Natural killer cell treated with Interleukin-12 subunit alpha and Interleukin-12 subunit beta and Interleukin-15 and Interleukin-18, amount 100 ng/mL, for 72 hours (primary cell): ENCODE measurements at regions not wholly inside any gene's neighbourhood (a gene's known extent, or its start where the extent isn't known, plus 50 kb on each side); places are given as distances from the start of the nearest gene placed in this dataset.

Source experiments
- ATAC-seq, 2 donors: fragments of 150-1000 bp; cut with Tn5 transposase in 1 of 2; sonication (Bioruptor Pico), chemical (Tn5 transposase) in 1 of 2; 2 replicates each; pipeline ENCODE4 v1.10.0; 2021
- DNase-seq: peaks from one replicate; pipeline ENCODE4 v3.0.0; 2022; ENCODE audit warnings: low spot score
- H3K27ac Mint-ChIP-seq, 2 donors: 1 replicate in 1 of 2; 2 replicates in 1 of 2; pipeline ENCODE4 v1.8.0; 2022; ENCODE audit warnings: mixed read lengths in 2 of 2, mild to moderate bottlenecking in 1 of 2, moderate library complexity in 1 of 2
- H3K27me3 Mint-ChIP-seq, 2 donors: 1 replicate in 1 of 2; 2 replicates in 1 of 2; pipeline ENCODE4 v1.8.0; 2022; ENCODE audit warnings: mixed read lengths in 2 of 2
- H3K36me3 Mint-ChIP-seq: one replicate; pipeline ENCODE4 v1.8.0; 2022; ENCODE audit warnings: mixed read lengths
- H3K4me1 Mint-ChIP-seq, 2 donors: 1 replicate in 1 of 2; 2 replicates in 1 of 2; pipeline ENCODE4 v1.8.0; 2022; ENCODE audit warnings: low read depth in 2 of 2, mixed read lengths in 2 of 2, mild to moderate bottlenecking in 1 of 2
- H3K4me3 Mint-ChIP-seq: one replicate; pipeline ENCODE4 v1.8.0; 2022; ENCODE audit warnings: mixed read lengths
- H3K9me3 Mint-ChIP-seq: 2 replicates; pipeline ENCODE4 v1.8.0; 2022; ENCODE audit warnings: mixed read lengths

GRCh38 chr10:31706464-31707092, 222.1 kb downstream of the ARHGAP12 start:
- Mint-ChIP-seq H3K36me3 (peaks cover 8% of the 10 kb centered on the region), H3K9me3 (no peaks in the 10 kb centered on the region), H3K4me1 (peaks cover 15 to 16% of the 10 kb centered on the region in 2 donors), H3K27me3 (peaks cover 0 to under 1% of the 10 kb centered on the region in 2 donors), H3K27ac (peak overlapping the region; percentile 61 to 76), H3K4me3 (peak overlapping the region; percentile 63)
- ATAC-seq (no peak), DNase-seq (no peak)

- Mint-ChIP-seq H3K36me3 (peaks cover 6% of the 10 kb centered on the region), H3K9me3 (no peaks in the 10 kb centered on the region), H3K4me1 (peaks cover 15 to 16% of the 10 kb centered on the region in 2 donors), H3K27me3 (no peaks in the 10 kb centered on the region), H3K27ac (no peak overlapping the region), H3K4me3 (no peak overlapping the region)
- ATAC-seq, result no peak
- no peak for DNase-seq
Measured at GRCh38 chr10:31705136-31705535, 223.5 kb downstream of the ARHGAP12 start.

- Mint-ChIP-seq H3K36me3 (no peaks in the 10 kb centered on the region), H3K4me3 (no peak overlapping the region), H3K9me3 (no peaks in the 10 kb centered on the region), H3K27me3 (no peaks in the 10 kb centered on the region), H3K4me1 (peaks cover 15 to 16% of the 10 kb centered on the region in 2 donors), H3K27ac (no peak overlapping the region)
- DNase-seq, result no peak
- ATAC-seq, result no peak
Measured at GRCh38 chr10:31704195-31704594, 224.4 kb downstream of the ARHGAP12 start.

GRCh38 chr10:31702954-31703353, 225.7 kb downstream of the ARHGAP12 start:
- Mint-ChIP-seq H3K36me3 (no peaks in the 10 kb centered on the region), H3K27me3 (peaks cover 2 to 7% of the 10 kb centered on the region in 2 donors), H3K4me3 (no peak overlapping the region), H3K27ac (no peak overlapping the region), H3K9me3 (no peaks in the 10 kb centered on the region), H3K4me1 (peaks cover 15 to 16% of the 10 kb centered on the region in 2 donors)
- ATAC-seq (no peak), DNase-seq (no peak)

DNA sequence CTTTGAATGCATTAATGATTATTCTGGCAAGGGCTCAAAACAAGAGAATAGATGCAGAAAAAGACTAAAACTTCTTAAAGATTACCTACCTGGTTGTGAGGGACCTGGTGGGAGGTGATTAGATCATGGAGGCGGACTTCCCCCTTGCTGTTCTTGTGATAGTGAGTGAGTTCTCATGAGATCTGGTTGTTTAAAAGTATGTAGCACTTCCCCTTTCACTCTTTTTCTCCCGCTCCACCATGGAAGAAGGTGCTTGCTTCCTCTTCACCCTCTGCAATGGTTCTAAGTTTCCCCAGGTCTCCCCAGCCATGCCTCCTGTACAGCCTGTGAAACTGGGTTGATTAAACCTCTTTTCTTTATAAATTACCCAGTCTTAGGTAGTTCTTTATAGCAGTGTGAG, 226.6 kb downstream of the ARHGAP12 start:
- peaks cover 6 to 7% of the 10 kb centered on the region in 2 donors for H3K4me1 Mint-ChIP-seq
- ATAC-seq (no peak), DNase-seq (no peak)
- H3K36me3 Mint-ChIP-seq, result no peaks in the 10 kb centered on the region
- no peaks in the 10 kb centered on the region for H3K9me3 Mint-ChIP-seq
- H3K27me3 Mint-ChIP-seq, result peaks cover 2 to 7% of the 10 kb centered on the region in 2 donors
- no peak overlapping the region for H3K4me3 Mint-ChIP-seq
- no peak overlapping the region for H3K27ac Mint-ChIP-seq

DNA sequence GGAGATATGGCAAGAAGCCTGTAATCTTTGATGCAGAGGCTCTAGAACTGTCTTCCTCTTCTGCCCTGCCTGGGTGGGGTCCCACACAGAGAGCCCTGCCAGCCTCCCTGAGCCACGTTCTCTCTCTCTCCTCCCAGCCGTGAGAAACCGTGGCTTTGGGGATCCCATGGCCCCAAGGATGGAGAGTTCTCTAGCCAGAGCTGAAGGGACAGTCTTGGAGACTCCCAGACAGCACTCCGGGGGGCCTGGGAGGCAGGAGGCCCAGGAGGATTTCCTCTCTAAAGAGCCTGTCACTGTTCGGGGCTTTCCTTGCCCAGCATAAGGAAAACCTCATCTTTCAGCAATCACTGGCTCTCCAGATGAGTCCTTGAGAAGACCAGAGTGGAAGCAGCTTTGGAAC, 227.1 kb downstream of the ARHGAP12 start:
- Mint-ChIP-seq H3K36me3 (no peaks in the 10 kb centered on the region), H3K4me3 (no peak overlapping the region), H3K27me3 (peaks cover 2 to 7% of the 10 kb centered on the region in 2 donors), H3K4me1 (peaks cover 2% of the 10 kb centered on the region in 2 donors), H3K27ac (no peak overlapping the region), H3K9me3 (no peaks in the 10 kb centered on the region)
- ATAC-seq, result peak in 1 of 2 donors; percentile 22
- no peak for DNase-seq

- Mint-ChIP-seq H3K4me3 (no peak overlapping the region), H3K4me1 (no peaks in the 10 kb centered on the region), H3K27me3 (peaks cover 2 to 7% of the 10 kb centered on the region in 2 donors), H3K27ac (no peak overlapping the region), H3K9me3 (no peaks in the 10 kb centered on the region), H3K36me3 (no peaks in the 10 kb centered on the region)
- ATAC-seq, result no peak
- DNase-seq, result no peak
Measured at GRCh38 chr10:31700181-31700611, 228.4 kb downstream of the ARHGAP12 start.

- no peaks in the 10 kb centered on the region for H3K36me3 Mint-ChIP-seq
- H3K27ac Mint-ChIP-seq, result no peak overlapping the region
- H3K4me3 Mint-ChIP-seq, result no peak overlapping the region
- H3K9me3 Mint-ChIP-seq, result no peaks in the 10 kb centered on the region
- H3K4me1 Mint-ChIP-seq, result no peaks in the 10 kb centered on the region
- DNase-seq (no peak), ATAC-seq (no peak)
- H3K27me3 Mint-ChIP-seq, result peaks cover 2 to 7% of the 10 kb centered on the region in 2 donors
Measured at GRCh38 chr10:31698181-31698830, 230.3 kb downstream of the ARHGAP12 start.

- H3K27me3 Mint-ChIP-seq, result peaks cover 2 to 7% of the 10 kb centered on the region in 2 donors
- no peak for DNase-seq
- no peak overlapping the region for H3K4me3 Mint-ChIP-seq
- no peak overlapping the region for H3K27ac Mint-ChIP-seq
- ATAC-seq, result peak; percentile 37 to 44
- no peaks in the 10 kb centered on the region for H3K36me3 Mint-ChIP-seq
- H3K9me3 Mint-ChIP-seq, result no peaks in the 10 kb centered on the region
- no peaks in the 10 kb centered on the region for H3K4me1 Mint-ChIP-seq
Measured at GRCh38 chr10:31697271-31698180, 231.1 kb downstream of the ARHGAP12 start.

- no peaks in the 10 kb centered on the region for H3K36me3 Mint-ChIP-seq
- no peak for DNase-seq
- H3K27me3 Mint-ChIP-seq, result peaks cover 2 to 7% of the 10 kb centered on the region in 2 donors
- H3K27ac Mint-ChIP-seq, result no peak overlapping the region
- H3K4me3 Mint-ChIP-seq, result no peak overlapping the region
- H3K4me1 Mint-ChIP-seq, result no peaks in the 10 kb centered on the region
- ATAC-seq, result no peak
- H3K9me3 Mint-ChIP-seq, result no peaks in the 10 kb centered on the region
Measured at GRCh38 chr10:31694929-31695837, 233.4 kb downstream of the ARHGAP12 start.

DNA sequence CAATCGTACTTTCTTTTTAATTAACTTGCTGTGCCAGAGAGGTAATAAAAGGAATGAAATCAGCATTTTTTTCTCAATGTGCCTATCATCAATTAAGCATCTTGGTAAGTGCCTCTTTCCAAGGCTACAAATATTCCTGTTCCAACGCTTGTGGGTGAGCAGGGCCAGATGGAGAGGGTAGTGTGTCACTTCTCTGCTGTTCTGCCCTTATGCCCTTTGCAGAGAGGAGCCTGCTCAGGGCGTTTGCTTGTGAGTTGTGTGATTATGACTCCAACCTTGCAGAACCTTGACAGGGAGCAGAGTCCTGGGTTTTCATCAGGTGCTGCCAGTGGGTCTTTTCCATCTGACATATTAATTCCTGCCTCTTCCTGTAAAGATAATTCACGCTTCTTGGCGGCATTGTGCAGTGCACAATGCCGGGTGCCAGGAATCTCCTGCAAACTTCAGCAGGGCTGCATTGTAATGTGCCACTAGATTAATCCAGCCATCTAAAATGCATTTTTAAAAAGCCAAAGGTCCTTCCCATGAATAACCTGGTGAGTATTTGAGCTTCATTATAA, 234.4 kb downstream of the ARHGAP12 start:
- Mint-ChIP-seq H3K4me1 (no peaks in the 10 kb centered on the region), H3K27me3 (peaks cover 2 to 7% of the 10 kb centered on the region in 2 donors), H3K27ac (no peak overlapping the region), H3K9me3 (no peaks in the 10 kb centered on the region), H3K4me3 (no peak overlapping the region), H3K36me3 (no peaks in the 10 kb centered on the region)
- DNase-seq, result no peak
- no peak for ATAC-seq

DNA sequence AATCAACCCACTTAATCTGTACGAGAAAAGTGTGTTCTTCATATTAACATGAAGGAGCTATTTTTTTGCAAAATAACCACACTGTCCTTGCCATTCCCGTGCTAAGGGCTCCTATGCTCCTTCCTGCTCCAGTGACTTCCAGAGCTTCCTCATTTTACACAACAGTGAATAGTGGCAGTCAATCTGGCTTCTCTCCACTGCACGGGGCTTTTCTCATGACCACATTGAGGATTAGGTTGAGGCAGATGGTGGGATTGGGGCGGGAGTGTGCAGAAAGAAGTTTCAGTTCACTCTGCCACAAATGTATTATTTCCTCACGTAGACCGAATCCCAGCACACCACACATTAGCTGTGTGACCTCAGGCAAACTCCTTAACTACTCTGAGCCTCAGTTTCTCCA, 235.1 kb downstream of the ARHGAP12 start:
- no peak overlapping the region for H3K4me3 Mint-ChIP-seq
- H3K27me3 Mint-ChIP-seq, result peaks cover 2 to 5% of the 10 kb centered on the region in 2 donors
- ATAC-seq, result no peak
- DNase-seq, result no peak
- H3K4me1 Mint-ChIP-seq, result no peaks in the 10 kb centered on the region
- H3K9me3 Mint-ChIP-seq, result no peaks in the 10 kb centered on the region
- H3K27ac Mint-ChIP-seq, result no peak overlapping the region
- no peaks in the 10 kb centered on the region for H3K36me3 Mint-ChIP-seq

GRCh38 chr10:31689233-31689632, 239.4 kb downstream of the ARHGAP12 start:
- Mint-ChIP-seq H3K36me3 (no peaks in the 10 kb centered on the region), H3K4me1 (no peaks in the 10 kb centered on the region), H3K9me3 (peaks cover 13% of the 10 kb centered on the region), H3K27me3 (peaks cover 0 to 6% of the 10 kb centered on the region in 2 donors), H3K27ac (no peak overlapping the region), H3K4me3 (no peak overlapping the region)
- ATAC-seq, result no peak
- no peak for DNase-seq
